Pancreas (tissue), 10 donors: ENCODE measurements at regions not wholly inside any gene's neighbourhood (a gene's known extent, or its start where the extent isn't known, plus 50 kb on each side); places are given as distances from the start of the nearest gene placed in this dataset.
"Not testable (repeated sequence)": the region's sequence is repeated elsewhere in the genome, so short reads cannot be mapped to it uniquely, and the experiment has no call there.

Experiments
- ATAC-seq, 4 donors: fragments of 200-7000 bp; cut with Tn5 transposase; one replicate each; pipeline versions ENCODE4 v1.8.0 to v1.9.1; 2020; ENCODE audit warnings: mild to moderate bottlenecking in 4 of 4, moderate library complexity in 4 of 4
- DNase-seq, 6 donors: peaks; one replicate each; pipeline ENCODE4 v3.0.0-alpha.2; 2020
- FAIRE-seq: peaks from 2 replicates; lab custom pipeline; 2012; peaks lifted over from hg19 to GRCh38; lab: Jason Lieb, UNC
- H3K27ac ChIP-seq, 4 donors: fragments of 200-600 bp; sonication (generic); 1 replicate in 3 of 4; 2 replicates in 1 of 4; pipeline versions ENCODE4 v1.5.0 to v1.8.0; 2020
- H3K27me3 ChIP-seq, 4 donors: fragments of 200-600 bp; one replicate each; pipeline ENCODE4 v1.8.0; 2021
- H3K36me3 ChIP-seq, 3 donors: fragments of 200-600 bp; sonication (generic) in 1 of 3; one replicate each; pipeline versions ENCODE4 v1.5.0 to v1.8.0; 2020 to 2021
- H3K4me1 ChIP-seq, 3 donors: fragments of 200-600 bp; one replicate each; pipeline ENCODE4 v1.8.0; 2021
- H3K4me3 ChIP-seq, 4 donors: fragments of 200-600 bp; sonication (generic) in 2 of 4; one replicate each; pipeline versions ENCODE4 v1.5.0 to v1.8.0; 2020 to 2021
- H3K9me3 ChIP-seq, 4 donors: fragments of 200-600 bp; one replicate each; pipeline ENCODE4 v1.8.0; 2021
- CTCF ChIP-seq, 4 donors: fragments of 200-600 bp; sonication (generic) in 3 of 4; IDR thresholded peaks; one replicate each; pipeline versions ENCODE4 v1.5.0 to v1.8.0; 2021; ENCODE audit warnings: antibody characterized with exemption in 4 of 4
- WGBS, 2 donors: extraction: QIAGEN DNeasy Blood & Tissue Kit; methylation state at CpG; one replicate each; pipeline ENCODE4 v1.1.7; 2013; 5-methylcytosine and 5-hydroxymethylcytosine counted together
- intact Hi-C, 3 donors: fragments of 100-400 bp; cut with DNase I; formaldehyde crosslinking; loops; one replicate each; pipeline versions ENCODE4 v1.11.1 to v1.14.2; 2022
- donor health status: healthy with polysubstance abuse.
- donor health status: DM: no; HTN: no; CAD: no; lungs with moderate emphysema.
- donor health status: DM: no; HTN: no; CAD: no.
- donor health status: control.
- donor health status: control.
- donor health status: Bipolar disorder and iron deficiency.
- donor health status: DM: yes; HTN: yes; CAD: no.
- donor health status: DM: no; HTN: no; CAD: no.
- donor health status: DM: no; HTN: no; CAD: no.
- donor health status: DM: yes; HTN: yes; CAD: no.

- TF ChIP-seq CTCF (IDR thresholded peaks at IDR 0.05) = no peak
- FAIRE-seq (no peak), DNase-seq (no peak), ATAC-seq (no peak)
- intact Hi-C loops = no loop called here
- Histone ChIP-seq H3K27me3 (no peaks in the 10 kb centered on the region), H3K4me3 (no peak overlapping the region), H3K27ac (no peak overlapping the region), H3K9me3 (no peaks in the 10 kb centered on the region), H3K36me3 (no peaks in the 10 kb centered on the region), H3K4me1 (no peaks in the 10 kb centered on the region)
Measured at GRCh38 chr6:153334121-153334520, 203.0 kb upstream of the RGS17 start.

DNA sequence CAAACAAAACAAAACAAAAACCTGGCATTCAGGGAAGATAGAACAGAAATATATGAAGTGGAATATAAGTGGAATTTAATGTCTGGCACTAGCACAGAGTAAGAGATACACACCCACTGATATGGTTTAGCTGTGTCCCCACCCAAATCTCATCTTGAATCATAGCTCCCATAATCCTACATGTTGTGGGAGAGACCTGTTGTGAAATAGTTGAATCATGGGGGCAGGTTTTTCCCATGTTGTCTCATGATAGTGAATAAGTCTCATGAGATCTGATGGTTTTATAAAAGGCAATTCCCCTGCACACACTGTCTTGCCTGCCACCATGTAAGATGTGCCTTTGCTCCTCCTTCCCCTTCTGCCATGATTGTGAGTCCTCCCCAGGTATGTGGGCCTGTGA, 200.1 kb upstream of the RGS17 start:
- DNase-seq, H3K27me3 ChIP-seq, intact Hi-C loops, H3K36me3 ChIP-seq, FAIRE-seq, H3K4me1 ChIP-seq, H3K27ac ChIP-seq, H3K4me3 ChIP-seq, H3K9me3 ChIP-seq, ATAC-seq: not testable (repeated sequence)

GRCh38 chr6:153328194-153328593, 197.1 kb upstream of the RGS17 start:
- H3K36me3 ChIP-seq = no peaks in the 10 kb centered on the region
- peaks cover 0 to 3% (median 0%) of the 10 kb centered on the region in 4 donors for H3K27me3 ChIP-seq
- no peak overlapping the region for H3K27ac ChIP-seq
- 76 to 80% methylated on average over 5 of the region's 5 CpGs for WGBS, 2 donors
- H3K9me3 ChIP-seq = no peaks in the 10 kb centered on the region
- H3K4me1 ChIP-seq = no peaks in the 10 kb centered on the region
- H3K4me3 ChIP-seq = no peak overlapping the region
- ATAC-seq = no peak
- DNase-seq = no peak
- TF ChIP-seq CTCF (IDR thresholded peaks at IDR 0.05) = no peak
- intact Hi-C loops = no loop called here
- no peak for FAIRE-seq

DNA sequence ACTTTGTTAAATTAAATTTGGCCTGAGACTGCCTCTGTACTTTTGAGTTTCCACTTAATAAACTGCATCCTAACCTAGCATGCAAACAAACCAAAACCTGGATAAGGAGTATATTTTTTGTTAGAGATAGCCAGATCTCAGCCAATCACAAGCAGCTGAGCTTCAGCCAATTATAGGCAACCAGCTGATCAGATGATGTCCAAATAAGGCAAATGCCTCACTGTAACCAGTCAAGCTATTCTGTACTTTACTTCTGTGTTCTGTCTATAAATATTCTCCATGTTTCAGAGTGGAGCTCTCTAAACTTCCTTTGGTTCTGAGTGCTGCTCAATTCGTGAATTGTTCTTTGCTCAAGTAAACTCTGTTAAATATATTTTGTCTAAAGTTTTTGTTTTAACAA, 194.6 kb upstream of the RGS17 start:
- DNase-seq (no peak), ATAC-seq (no peak), FAIRE-seq (no peak)
- Histone ChIP-seq H3K4me3 (no peak overlapping the region), H3K36me3 (no peaks in the 10 kb centered on the region), H3K4me1 (no peaks in the 10 kb centered on the region), H3K9me3 (no peaks in the 10 kb centered on the region), H3K27ac (no peak overlapping the region), H3K27me3 (peaks cover 0 to 3% (median 0%) of the 10 kb centered on the region in 4 donors)
- intact Hi-C loops = no loop called here
- 44 to 54% methylated on average over 1 of the region's 1 CpG for WGBS, 2 donors
- TF ChIP-seq CTCF (IDR thresholded peaks at IDR 0.05) = no peak

DNA sequence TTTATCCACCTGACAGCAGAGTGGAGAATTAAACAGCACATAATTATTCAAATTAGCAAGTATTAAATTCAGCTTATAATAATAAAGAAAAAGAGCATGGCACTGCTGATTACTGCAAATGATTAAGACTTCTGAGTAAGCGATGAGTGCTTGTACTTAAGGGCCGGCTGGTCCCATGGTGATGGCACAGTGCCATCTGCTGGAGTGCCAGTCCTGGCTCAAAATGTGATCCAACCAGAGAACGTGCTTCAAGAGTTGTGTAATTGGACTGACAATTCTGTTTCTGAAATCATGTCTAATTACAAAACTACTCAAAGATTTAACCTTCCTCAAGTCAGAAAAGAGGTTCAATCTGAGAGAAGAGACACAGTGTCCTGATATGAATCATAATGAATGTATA, 181.6 kb upstream of the RGS17 start:
- FAIRE-seq (no peak), ATAC-seq (peak in 3 of 4 donors; percentile 59 to 76 (median 67)), DNase-seq (peak; percentile 16 to 71 (median 53))
- Histone ChIP-seq H3K4me1 (no peaks in the 10 kb centered on the region), H3K9me3 (no peaks in the 10 kb centered on the region), H3K36me3 (no peaks in the 10 kb centered on the region), H3K27me3 (no peaks in the 10 kb centered on the region), H3K4me3 (no peak overlapping the region), H3K27ac (no peak overlapping the region)
- 7 to 9% methylated on average over 3 of the region's 3 CpGs for WGBS, 2 donors
- intact Hi-C loops = no loop called here
- TF ChIP-seq CTCF (IDR thresholded peaks at IDR 0.05) = no peak

DNA sequence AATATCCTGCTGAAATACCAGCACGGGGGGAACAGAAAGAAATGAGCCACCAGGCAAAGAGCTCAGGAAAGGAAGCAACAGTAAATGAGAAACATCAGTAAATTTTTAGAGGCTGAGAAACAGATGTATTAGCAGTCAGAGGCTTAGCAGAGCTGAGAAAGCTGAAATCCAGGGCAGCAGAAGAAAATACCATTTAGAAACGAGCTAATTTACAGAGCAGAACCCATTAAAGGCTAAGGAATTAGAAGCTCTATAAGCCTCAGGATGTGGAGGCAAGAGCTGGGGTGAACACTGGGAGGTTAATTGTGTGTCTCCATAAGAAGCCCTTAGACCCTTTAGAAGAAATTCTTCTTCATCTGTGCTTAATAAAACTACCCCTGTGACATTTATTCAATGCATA, 178.6 kb upstream of the RGS17 start:
- ATAC-seq (no peak), DNase-seq (no peak), FAIRE-seq (no peak)
- Histone ChIP-seq H3K4me3 (no peak overlapping the region), H3K27ac (no peak overlapping the region), H3K36me3 (no peaks in the 10 kb centered on the region), H3K4me1 (no peaks in the 10 kb centered on the region), H3K9me3 (no peaks in the 10 kb centered on the region), H3K27me3 (no peaks in the 10 kb centered on the region)
- no peak for TF ChIP-seq CTCF (IDR thresholded peaks at IDR 0.05)
- intact Hi-C loops = no loop called here
- WGBS, 2 donors = 25 to 27% methylated on average over 2 of the region's 2 CpGs
